KG1 (cell line): ENCODE measurements at regions not wholly inside any gene's neighbourhood (a gene's known extent, or its start where the extent isn't known, plus 50 kb on each side); places are given as distances from the start of the nearest gene placed in this dataset.

ENCODE experiments used
- DNase-seq: peaks from one replicate; lab custom pipeline; 2025; lab: John Stamatoyannopoulos, UW

DNA sequence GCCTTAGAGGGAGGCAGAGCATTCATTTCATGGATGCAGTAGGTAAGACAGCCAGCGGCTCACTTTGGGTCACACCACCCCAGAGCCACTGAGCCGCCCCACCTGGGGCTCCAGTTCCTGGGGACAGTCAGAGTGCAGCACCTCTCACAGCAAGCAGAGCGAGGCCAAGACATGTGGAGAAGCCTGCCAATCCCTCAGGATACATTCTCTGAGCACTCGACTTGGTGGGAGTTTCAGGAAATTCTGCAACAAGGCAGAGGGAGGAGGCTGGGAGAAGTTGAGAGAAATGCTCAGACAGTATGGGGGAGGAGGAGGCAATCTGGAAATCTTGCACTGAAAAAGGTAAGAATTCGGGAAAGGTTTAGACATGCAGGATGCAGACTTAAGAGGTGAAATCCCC lies 60.8 kb upstream of the WLS start:
- no peak for DNase-seq

DNA sequence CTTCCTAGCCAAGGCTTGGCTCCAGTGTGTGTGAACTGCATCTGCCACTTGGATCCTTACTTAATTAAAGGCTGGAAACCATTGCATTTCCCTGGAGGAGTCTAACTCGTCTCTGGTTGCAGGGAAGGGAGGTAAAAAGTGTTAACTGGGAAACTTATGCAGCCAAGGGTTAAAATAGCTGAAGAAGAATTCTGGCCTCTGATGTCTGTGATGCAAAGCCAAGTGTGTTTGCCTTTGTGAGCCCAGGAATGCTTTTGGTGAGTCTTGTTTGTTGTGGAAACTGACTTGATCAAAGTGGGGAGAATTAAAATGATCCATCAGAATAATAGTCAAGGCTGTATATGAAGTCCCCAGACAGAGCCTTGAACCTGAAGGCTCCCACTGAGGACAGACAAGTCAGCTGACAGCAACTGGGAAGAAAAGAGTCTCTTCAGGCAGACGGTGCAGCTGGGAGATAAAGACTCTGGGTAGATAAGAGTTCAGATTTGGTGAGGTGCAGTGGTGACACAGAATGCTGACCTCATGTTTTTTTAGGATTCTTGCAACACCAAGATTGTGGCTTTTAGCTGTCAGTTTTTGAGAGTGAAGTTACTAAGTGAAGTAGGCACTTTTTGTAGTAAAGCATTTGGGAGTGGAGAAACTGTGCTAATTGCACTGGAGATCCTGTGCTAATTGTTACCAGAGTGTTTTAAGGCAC lies 59.5 kb upstream of the WLS start:
- no peak for DNase-seq

DNA sequence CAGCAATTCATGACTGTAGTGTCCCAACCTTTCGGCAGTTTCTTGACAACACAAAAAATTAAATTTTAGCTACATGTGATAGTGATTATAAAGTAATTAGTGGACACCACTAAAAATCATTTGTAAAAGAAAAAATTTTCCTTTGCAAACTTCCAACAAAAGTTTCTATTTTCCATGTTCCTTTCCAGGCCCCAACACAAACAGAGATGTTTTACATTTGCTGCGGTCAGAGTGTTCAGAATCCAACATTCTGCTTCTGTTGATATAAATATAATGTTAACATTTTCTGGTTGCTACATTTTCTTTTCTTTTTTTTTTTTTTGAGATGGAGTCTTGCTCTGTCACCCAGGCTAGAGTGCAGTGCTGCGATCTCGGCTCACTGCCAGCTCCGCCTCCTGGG lies 54.9 kb upstream of the WLS start:
- no peak for DNase-seq

DNA sequence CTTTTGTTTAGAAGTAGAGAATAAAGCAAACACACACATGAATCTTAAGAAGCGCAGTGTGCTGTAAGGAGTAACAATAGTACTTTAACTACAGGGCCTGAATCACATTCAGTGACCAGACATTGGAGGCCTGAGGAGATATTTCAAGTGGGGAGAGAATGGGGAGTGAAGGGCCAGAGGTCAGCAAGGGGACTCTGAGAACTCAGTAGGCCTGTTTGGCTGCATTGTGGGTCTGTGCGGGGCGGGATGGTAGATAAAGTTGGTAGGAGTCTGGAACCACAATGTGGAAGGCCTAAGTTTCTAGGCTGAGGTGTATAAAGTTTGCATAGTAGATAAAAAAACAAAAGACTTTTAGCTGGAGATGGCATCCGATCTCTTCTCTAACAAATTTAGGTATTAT lies 52.7 kb upstream of the WLS start:
- no peak for DNase-seq

DNA sequence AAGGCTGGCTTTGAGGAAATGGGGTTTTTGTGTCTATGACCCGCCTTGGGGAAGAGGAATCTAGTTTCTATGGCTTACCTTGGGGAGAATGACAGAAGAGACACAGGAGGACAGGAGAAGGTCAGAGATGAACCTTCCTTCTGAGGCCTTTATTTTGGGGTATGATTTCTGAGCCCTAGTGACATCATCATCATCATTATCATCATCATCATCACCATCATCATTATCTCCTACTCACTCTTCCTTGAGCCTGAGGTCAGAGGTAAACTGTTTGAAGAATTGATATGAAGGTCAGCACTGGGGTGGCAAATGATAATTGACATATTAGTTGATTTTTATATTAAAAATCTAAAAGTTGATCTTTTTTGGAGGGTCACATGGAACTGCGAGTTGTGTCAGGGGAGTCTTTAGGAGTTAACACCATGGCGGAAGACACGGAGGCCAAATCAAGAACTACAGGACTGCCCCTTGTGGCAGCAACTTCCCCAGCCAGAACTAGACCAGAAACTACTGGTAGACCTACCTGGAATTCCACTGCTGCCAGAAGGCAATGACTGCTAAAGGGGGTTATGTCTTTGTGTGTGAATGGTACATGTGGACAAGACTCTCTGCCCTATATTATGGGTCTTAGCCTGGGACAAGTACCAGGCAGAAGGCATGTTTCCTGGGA lies 49.8 kb upstream of the WLS start:
- DNase-seq = no peak
